ENCODE measurements at regions not wholly inside any gene's neighbourhood (a gene's known extent, or its start where the extent isn't known, plus 50 kb on each side); places are given as distances from the start of the nearest gene placed in this dataset.

GRCh38 chrX:44415639-44416386 is 72.3 kb upstream of the EFHC2 start:
- TF ChIP-seq CTCF (IDR thresholded peaks at IDR 0.05): peak in 1 of 7 experiments; percentile 7
- TF ChIP-seq POLR2A (IDR thresholded peaks at IDR 0.05): no peak

All from body of pancreas (tissue), 4 donors.